Right lobe of liver (tissue), 6 donors: ENCODE measurements at regions not wholly inside any gene's neighbourhood (a gene's known extent, or its start where the extent isn't known, plus 50 kb on each side); places are given as distances from the start of the nearest gene placed in this dataset.
A peak's percentile ranks its signal among the peaks of the same experiment; 100 is the strongest.

Source experiments
- ATAC-seq, 4 donors: fragments of 200-7000 bp; cut with Tn5 transposase; one replicate each; pipeline ENCODE4 v1.9.1; 2020; ENCODE audit warnings: mild to moderate bottlenecking in 4 of 4, moderate library complexity in 4 of 4
- DNase-seq, 3 donors: peaks; one replicate each; pipeline ENCODE4 v3.0.0-alpha.2; 2020
- H3K27ac ChIP-seq, 3 donors: fragments of 200-600 bp; one replicate each; pipeline ENCODE4 v1.8.0; 2022
- H3K27me3 ChIP-seq, 2 donors: fragments of 200-600 bp; one replicate each; pipeline ENCODE4 v1.8.0; 2022
- H3K36me3 ChIP-seq, 4 donors: fragments of 200-600 bp; sonication (generic) in 1 of 4; one replicate each; pipeline versions ENCODE4 v1.5.1 to v1.8.0; 2017 to 2022; ENCODE audit warnings: control low read depth in 1 of 4
- H3K4me1 ChIP-seq, 4 donors: fragments of 200-600 bp; sonication (generic) in 1 of 4; one replicate each; pipeline versions ENCODE4 v1.5.1 to v1.8.0; 2017 to 2022; ENCODE audit warnings: control low read depth in 1 of 4
- H3K4me3 ChIP-seq, 3 donors: fragments of 200-600 bp; one replicate each; pipeline ENCODE4 v1.8.0; 2022
- H3K9me3 ChIP-seq, 4 donors: fragments of 200-600 bp; sonication (generic) in 1 of 4; one replicate each; pipeline versions ENCODE4 v1.5.1 to v1.8.0; 2017 to 2022; ENCODE audit warnings: control low read depth in 1 of 4
- POLR2A ChIP-seq: fragments of 450-650 bp; IDR thresholded peaks from one replicate; pipeline ENCODE4 v1.6.1; 2017; ENCODE audit warnings: antibody characterized with exemption, mild to moderate bottlenecking
- WGBS: methylation state at CpG from one replicate; pipeline ENCODE4 v1.1.6; 2018; ENCODE audit warnings: low coverage, low lambda C conversion rate; ENCODE audit not compliant: insufficient coverage; ENCODE audit errors: missing lambda C conversion rate; 5-methylcytosine and 5-hydroxymethylcytosine counted together
- intact Hi-C, 2 donors: fragments of 100-400 bp; cut with DNase I; formaldehyde crosslinking; loops; one replicate each; pipeline versions ENCODE4 v1.11.2 to v1.14.1; 2022
- TF ChIP-seq, protein P1 (sequence below), 4 donors: fragments of 200-600 bp in 3 of 4; fragments of 450-650 bp in 1 of 4; IDR thresholded peaks; one replicate each; pipeline versions ENCODE4 v1.5.1 to v1.8.0; 2016 to 2022; ENCODE audit warnings: antibody characterized with exemption in 4 of 4, mild to moderate bottlenecking in 2 of 4
- donor health status: DM: no; HTN: yes; CAD: no.
- donor health status: DM: no; HTN: no; CAD: no.
- donor health status: DM: no; HTN: no; CAD: no.
- donor health status: DM: no; HTN: yes; CAD: no.
- donor health status: DM: no; HTN: yes; CAD: no.

DNA sequence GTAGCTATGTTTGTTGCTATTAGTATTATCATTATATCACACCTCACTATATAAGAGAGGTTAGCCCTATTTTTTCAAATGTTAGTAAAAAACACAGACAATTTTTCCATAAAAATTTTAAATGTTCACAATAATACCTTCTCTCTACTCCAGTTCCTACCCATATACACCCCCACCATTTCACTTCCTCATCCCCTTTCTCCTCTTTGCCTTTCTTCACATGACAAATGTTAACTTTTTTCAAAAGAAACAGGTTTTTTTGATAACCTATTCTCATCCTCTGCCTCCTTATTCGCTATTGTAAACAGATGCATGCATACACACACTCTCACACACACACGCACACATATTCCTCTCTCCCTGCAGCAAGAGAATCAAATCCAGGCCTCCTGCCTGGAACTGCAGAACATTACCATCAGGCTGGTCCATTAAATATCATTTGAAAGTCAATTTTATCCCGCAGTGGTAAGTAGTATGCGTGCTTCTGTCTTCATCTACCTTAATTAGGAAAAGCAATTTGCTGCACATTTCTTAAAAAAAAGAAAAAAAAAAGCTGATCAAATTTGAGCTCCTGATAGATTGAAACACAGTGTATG is 55.5 kb downstream of the MID1IP1 start:
- no peak for ATAC-seq
- no peak for DNase-seq
- H3K36me3 ChIP-seq, result no peaks in the 10 kb centered on the region
- 76% methylated on average over 4 of the region's 4 CpGs for WGBS
- H3K4me3 ChIP-seq, result no peak overlapping the region
- H3K27ac ChIP-seq, result no peak overlapping the region
- peaks cover 0 to 8% (median 0%) of the 10 kb centered on the region in 4 donors for H3K4me1 ChIP-seq
- no peaks in the 10 kb centered on the region for H3K27me3 ChIP-seq
- intact Hi-C loops, result no loop called here
- H3K9me3 ChIP-seq, result no peaks in the 10 kb centered on the region
- TF ChIP-seq, protein P1, sequence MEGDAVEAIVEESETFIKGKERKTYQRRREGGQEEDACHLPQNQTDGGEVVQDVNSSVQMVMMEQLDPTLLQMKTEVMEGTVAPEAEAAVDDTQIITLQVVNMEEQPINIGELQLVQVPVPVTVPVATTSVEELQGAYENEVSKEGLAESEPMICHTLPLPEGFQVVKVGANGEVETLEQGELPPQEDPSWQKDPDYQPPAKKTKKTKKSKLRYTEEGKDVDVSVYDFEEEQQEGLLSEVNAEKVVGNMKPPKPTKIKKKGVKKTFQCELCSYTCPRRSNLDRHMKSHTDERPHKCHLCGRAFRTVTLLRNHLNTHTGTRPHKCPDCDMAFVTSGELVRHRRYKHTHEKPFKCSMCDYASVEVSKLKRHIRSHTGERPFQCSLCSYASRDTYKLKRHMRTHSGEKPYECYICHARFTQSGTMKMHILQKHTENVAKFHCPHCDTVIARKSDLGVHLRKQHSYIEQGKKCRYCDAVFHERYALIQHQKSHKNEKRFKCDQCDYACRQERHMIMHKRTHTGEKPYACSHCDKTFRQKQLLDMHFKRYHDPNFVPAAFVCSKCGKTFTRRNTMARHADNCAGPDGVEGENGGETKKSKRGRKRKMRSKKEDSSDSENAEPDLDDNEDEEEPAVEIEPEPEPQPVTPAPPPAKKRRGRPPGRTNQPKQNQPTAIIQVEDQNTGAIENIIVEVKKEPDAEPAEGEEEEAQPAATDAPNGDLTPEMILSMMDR (IDR thresholded peaks at IDR 0.05), result no peak
- no peak for TF ChIP-seq POLR2A

DNA sequence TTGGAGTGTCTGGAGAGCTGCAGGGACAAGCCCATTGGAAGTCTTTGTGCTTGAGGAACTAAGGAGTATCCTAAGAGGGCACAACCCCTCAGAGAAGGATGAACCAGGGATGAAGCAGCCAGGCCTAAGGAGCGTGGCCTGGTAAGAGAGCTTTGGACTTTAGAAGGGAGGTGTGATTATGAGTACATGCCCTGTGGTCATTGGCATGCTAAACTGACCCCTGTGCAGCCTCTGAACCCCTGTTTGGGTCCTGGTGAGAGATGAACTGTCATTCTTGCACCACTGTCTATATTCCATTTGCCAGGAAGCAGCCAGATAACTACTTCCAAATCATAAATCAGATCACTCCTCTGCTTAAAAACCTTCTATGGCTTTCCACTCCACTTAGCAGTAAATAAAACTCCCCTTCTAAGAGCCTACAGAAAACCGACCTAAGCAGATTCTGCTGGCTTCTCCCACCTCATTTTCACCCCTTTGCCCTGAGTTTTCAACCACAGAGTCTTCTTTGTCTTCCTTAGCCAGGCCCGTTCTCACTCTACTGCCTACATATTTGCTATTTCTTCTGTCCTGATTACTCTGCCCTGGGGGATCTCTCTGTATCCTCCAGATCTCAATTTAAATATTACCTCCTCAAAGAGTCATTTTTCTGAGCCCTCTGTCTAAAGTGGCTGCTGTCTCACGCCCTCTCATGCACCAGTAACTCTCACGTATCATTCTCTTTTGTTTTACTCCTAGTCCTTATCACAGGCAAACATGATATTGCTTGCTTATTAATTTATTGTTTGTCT is 56.7 kb downstream of the MID1IP1 start:
- Histone ChIP-seq H3K9me3 (no peaks in the 10 kb centered on the region), H3K27ac (no peak overlapping the region), H3K36me3 (no peaks in the 10 kb centered on the region), H3K27me3 (no peaks in the 10 kb centered on the region), H3K4me1 (peaks cover 0 to 8% (median 0%) of the 10 kb centered on the region in 4 donors), H3K4me3 (no peak overlapping the region)
- 56% methylated on average over 4 of the region's 5 CpGs for WGBS
- DNase-seq (peak in 1 of 3 donors; percentile 42), ATAC-seq (peak; percentile 57 to 85 (median 64))
- intact Hi-C loops, result no loop called here
- TF ChIP-seq POLR2A, result no peak
- TF ChIP-seq, protein P1 (IDR thresholded peaks at IDR 0.05), result no peak

DNA sequence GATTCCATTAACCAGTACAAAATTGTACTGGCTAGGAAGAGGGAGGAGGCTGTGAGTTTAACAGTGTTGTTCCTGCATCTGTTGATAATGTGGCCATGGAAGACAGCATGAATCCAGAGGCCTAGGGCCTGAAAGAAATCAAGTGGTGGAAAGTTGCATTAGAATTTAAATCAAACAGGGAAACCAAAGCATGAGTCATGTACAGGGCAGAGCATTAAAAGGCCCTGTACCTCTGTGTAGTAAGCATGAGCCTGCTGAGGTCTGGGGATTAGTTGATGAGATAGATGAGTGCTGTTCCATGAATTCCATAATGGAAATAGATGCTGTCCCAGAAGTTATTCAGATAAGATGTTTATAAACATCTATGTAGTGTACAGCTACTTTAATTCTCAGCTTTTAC is 58.3 kb downstream of the MID1IP1 start:
- H3K9me3 ChIP-seq, result no peaks in the 10 kb centered on the region
- no peak overlapping the region for H3K27ac ChIP-seq
- TF ChIP-seq POLR2A, result no peak
- TF ChIP-seq, protein P1 (IDR thresholded peaks at IDR 0.05), result no peak
- DNase-seq (no peak), ATAC-seq (peak in 1 of 4 donors; percentile 57)
- intact Hi-C loops, result no loop called here
- H3K36me3 ChIP-seq, result no peaks in the 10 kb centered on the region
- peaks cover 0 to 8% (median 0%) of the 10 kb centered on the region in 4 donors for H3K4me1 ChIP-seq
- H3K4me3 ChIP-seq, result no peak overlapping the region
- no peaks in the 10 kb centered on the region for H3K27me3 ChIP-seq

DNA sequence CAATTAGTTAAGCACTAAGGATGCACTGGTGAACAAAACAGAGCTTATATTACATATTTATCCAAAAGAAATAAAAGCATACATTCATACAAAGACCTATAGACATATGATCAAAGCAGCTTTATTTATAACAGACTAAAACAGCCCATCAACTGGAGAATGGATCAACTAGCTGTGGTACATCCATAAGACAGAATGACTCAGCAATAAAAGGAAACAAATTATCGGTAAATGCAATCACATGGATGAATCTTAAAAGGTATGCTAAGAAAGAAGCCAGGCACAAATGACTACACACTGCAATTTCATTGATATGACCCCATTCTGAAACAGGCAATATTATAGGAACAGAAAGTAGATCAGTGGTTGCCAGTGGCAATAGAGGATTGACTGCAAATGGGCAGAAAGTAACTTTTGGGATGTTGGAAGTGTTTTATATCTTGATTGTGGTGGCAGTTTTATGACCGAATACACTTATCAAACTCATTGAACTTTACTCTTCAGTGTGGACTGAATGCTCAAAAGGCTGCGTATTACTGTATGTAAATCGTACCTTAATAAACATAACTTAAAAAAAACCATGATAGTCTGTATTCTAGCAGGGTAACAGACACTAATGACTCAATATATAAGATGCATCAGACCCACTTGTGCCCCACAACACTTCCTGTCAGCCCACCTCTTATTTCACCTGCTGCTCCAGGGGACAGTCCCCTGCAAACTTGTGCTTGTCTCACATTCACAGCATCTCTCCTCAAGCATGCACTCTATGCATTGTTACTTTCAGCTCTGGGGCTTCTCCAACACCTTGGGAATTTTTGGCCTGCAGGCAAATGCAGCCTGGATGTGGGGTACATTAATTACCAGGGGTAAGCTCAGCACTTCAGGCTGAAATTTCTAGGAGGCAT is 59.1 kb downstream of the MID1IP1 start:
- Histone ChIP-seq H3K4me3 (no peak overlapping the region), H3K27ac (no peak overlapping the region), H3K9me3 (no peaks in the 10 kb centered on the region), H3K27me3 (no peaks in the 10 kb centered on the region), H3K36me3 (no peaks in the 10 kb centered on the region), H3K4me1 (peaks cover 0 to 8% (median 0%) of the 10 kb centered on the region in 4 donors)
- intact Hi-C loops, result no loop called here
- ATAC-seq (no peak), DNase-seq (no peak)
- TF ChIP-seq, protein P1 (IDR thresholded peaks at IDR 0.05), result no peak
- no peak for TF ChIP-seq POLR2A
- 89% methylated on average over 4 of the region's 4 CpGs for WGBS
